Lower lobe of right lung (tissue), 2 donors: ENCODE measurements at regions not wholly inside any gene's neighbourhood (a gene's known extent, or its start where the extent isn't known, plus 50 kb on each side); places are given as distances from the start of the nearest gene placed in this dataset.

Source experiments
- ATAC-seq, 2 donors: fragments of 200-7000 bp; cut with Tn5 transposase; one replicate each; pipeline ENCODE4 v1.9.1; 2020 to 2022; ENCODE audit warnings: mild to moderate bottlenecking in 2 of 2, moderate library complexity in 2 of 2
- DNase-seq: peaks from one replicate; pipeline ENCODE4 v3.0.0-alpha.2; 2020
- H3K27ac ChIP-seq: fragments of 200-600 bp; one replicate; pipeline ENCODE4 v1.8.0; 2022
- H3K27me3 ChIP-seq: fragments of 200-600 bp; one replicate; pipeline ENCODE4 v1.8.0; 2022; ENCODE audit warnings: low read depth
- H3K36me3 ChIP-seq: fragments of 200-600 bp; one replicate; pipeline ENCODE4 v1.8.0; 2022; ENCODE audit warnings: mild to moderate bottlenecking
- H3K4me1 ChIP-seq: fragments of 200-600 bp; one replicate; pipeline ENCODE4 v1.8.0; 2022
- H3K4me3 ChIP-seq: fragments of 200-600 bp; one replicate; pipeline ENCODE4 v1.8.0; 2022; ENCODE audit warnings: mild to moderate bottlenecking
- H3K9me3 ChIP-seq: fragments of 200-600 bp; one replicate; pipeline ENCODE4 v1.8.0; 2022
- CTCF ChIP-seq: fragments of 200-600 bp; IDR thresholded peaks from one replicate; pipeline ENCODE4 v1.8.0; 2022; ENCODE audit warnings: antibody characterized with exemption, mild to moderate bottlenecking
- intact Hi-C: fragments of 100-400 bp; cut with DNase I; formaldehyde crosslinking; loops from one replicate; pipeline ENCODE4 v1.11.0; 2022
- donor health status: DM: no; HTN: yes; CAD: no; lungs with severe emphysema.

- Histone ChIP-seq H3K4me1 (no peaks in the 10 kb centered on the region), H3K27me3 (no peaks in the 10 kb centered on the region), H3K4me3 (no peak overlapping the region), H3K27ac (no peak overlapping the region), H3K9me3 (no peaks in the 10 kb centered on the region), H3K36me3 (no peaks in the 10 kb centered on the region)
- TF ChIP-seq CTCF, result no peak
- DNase-seq, result no peak
- no peak for ATAC-seq
- intact Hi-C loops, result no loop called here
Observed at GRCh38 chr15:87224404-87224803, 1032.1 kb downstream of the NTRK3 start.

DNA sequence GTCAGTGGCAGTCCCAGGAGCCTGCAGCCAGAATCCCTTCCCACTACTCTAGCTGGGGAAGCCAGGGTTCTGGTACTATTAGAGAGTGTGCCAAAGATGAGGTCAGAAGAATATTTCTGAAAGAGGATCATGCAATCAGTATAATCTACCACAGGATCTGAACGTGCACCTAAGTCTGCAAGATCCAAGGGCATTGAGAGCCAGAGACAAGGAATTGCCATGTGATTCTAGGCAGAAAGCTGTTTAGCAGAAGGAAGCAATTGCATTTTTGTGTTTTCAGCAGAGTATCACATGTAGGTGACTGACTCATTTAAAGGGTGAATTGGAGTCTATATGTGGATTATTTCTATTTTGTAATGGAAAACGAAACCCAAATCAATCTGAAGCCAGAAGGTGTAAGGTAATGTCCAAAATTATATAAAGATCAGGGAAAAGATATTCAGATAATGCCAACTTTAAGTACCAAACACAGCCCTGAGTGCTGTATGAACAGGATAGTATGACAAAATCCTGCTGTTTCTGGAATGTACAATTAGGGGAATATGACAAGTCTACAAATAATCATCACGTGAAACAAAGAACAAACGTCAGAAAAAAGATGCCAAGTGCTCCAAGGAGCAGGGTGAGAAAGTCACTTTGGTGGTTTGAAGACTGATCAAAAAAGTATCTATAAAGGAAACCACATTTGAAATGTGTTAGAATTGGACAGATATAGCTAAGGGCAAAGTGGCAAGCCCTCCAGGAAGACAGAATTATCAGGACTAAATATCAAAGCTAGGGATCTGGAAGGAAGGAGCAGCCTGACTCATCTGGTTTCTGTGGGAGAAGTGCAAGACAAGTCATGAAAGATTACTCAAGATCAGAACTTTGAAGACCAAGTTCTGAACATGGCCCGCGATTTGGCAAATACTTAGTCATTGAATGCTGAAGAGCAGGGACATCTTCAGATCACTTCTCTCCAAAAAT is 1036.6 kb downstream of the NTRK3 start:
- Histone ChIP-seq H3K9me3 (no peaks in the 10 kb centered on the region), H3K4me3 (no peak overlapping the region), H3K36me3 (no peaks in the 10 kb centered on the region), H3K27ac (no peak overlapping the region), H3K4me1 (no peaks in the 10 kb centered on the region), H3K27me3 (no peaks in the 10 kb centered on the region)
- intact Hi-C loops, result no loop called here
- no peak for ATAC-seq
- no peak for TF ChIP-seq CTCF
- DNase-seq, result no peak

- H3K4me1 ChIP-seq, result no peaks in the 10 kb centered on the region
- no peak for DNase-seq
- intact Hi-C loops, result no loop called here
- ATAC-seq, result no peak
- no peaks in the 10 kb centered on the region for H3K27me3 ChIP-seq
- H3K36me3 ChIP-seq, result no peaks in the 10 kb centered on the region
- H3K4me3 ChIP-seq, result no peak overlapping the region
- no peak for TF ChIP-seq CTCF
- no peaks in the 10 kb centered on the region for H3K9me3 ChIP-seq
- H3K27ac ChIP-seq, result no peak overlapping the region
Observed at GRCh38 chr15:87215100-87215499, 1041.4 kb downstream of the NTRK3 start.

GRCh38 chr15:87213626-87214025 is 1042.9 kb downstream of the NTRK3 start:
- ATAC-seq, result no peak
- H3K9me3 ChIP-seq, result no peaks in the 10 kb centered on the region
- no peak for TF ChIP-seq CTCF

DNA sequence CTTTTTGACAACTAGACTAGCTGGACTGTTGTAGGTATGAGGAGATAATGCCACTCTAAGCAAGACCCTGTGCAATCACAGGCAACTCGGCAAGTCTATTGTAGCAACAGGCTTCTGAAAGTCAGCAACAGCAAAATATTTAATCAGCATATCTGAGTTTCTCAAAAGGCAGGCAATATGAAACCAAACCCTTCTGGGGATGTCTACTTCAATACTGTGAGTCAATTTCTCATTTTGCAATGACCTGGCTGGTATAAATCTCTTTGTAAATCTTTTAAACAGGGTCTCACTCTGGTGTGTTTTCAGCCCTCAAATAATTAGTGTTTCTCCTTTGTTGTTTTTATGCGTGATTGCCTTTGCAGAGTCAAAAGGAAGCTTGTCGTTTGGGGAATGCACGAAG is 1044.5 kb downstream of the NTRK3 start:
- Histone ChIP-seq H3K9me3 (no peaks in the 10 kb centered on the region), H3K4me1 (no peaks in the 10 kb centered on the region), H3K36me3 (no peaks in the 10 kb centered on the region), H3K27me3 (no peaks in the 10 kb centered on the region), H3K4me3 (no peak overlapping the region), H3K27ac (no peak overlapping the region)
- DNase-seq, result no peak
- ATAC-seq, result no peak
- intact Hi-C loops, result no loop called here
- TF ChIP-seq CTCF, result no peak

More at GRCh38 chr15:87213626-87214025, 1042.9 kb downstream of the NTRK3 start:
- Histone ChIP-seq H3K36me3 (no peaks in the 10 kb centered on the region), H3K27ac (no peak overlapping the region), H3K27me3 (no peaks in the 10 kb centered on the region), H3K4me1 (no peaks in the 10 kb centered on the region), H3K4me3 (no peak overlapping the region)
- intact Hi-C loops, result no loop called here
- DNase-seq, result no peak
